Retinal pigment epithelial cell (primary cell): ENCODE measurements at regions not wholly inside any gene's neighbourhood (a gene's known extent, or its start where the extent isn't known, plus 50 kb on each side); places are given as distances from the start of the nearest gene placed in this dataset.

Experiments used
- DNase-seq: peaks from one replicate; pipeline ENCODE4 v3.0.0-alpha.2; 2010; ENCODE audit warnings: low read depth
- H3K4me3 ChIP-seq: 2 replicates; pipeline ENCODE4 v1.5.1; 2011; ENCODE audit warnings: mild to moderate bottlenecking, low read length, control low read depth, moderate library complexity
- TF ChIP-seq, protein P1 (sequence below): conservative IDR thresholded peaks from 2 replicates; pipeline ENCODE4 v1.5.1; 2011; ENCODE audit warnings: low read depth, low read length, control low read depth, inconsistent platforms

DNA sequence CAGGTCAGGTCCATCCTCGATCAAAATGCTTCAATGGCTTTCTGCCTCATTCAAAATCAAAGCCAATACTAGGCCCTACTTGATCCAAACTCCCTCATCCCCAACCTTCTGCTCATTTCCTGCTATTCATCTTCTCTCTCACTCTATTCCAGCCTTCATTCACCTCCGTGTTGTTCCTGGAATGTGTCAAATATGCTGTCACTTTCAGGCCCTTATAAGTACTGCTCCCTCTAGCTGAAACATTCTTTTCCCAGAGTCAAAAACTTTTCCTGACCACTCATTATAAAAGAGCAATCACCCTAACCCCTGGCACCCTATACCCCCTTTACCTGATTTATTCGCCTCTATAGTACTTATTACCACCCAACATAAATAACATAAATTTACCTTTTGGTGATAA lies 303.7 kb upstream of the PMFBP1 start:
- H3K4me3 ChIP-seq, result no peak overlapping the region
- DNase-seq, result no peak
- TF ChIP-seq, protein P1, sequence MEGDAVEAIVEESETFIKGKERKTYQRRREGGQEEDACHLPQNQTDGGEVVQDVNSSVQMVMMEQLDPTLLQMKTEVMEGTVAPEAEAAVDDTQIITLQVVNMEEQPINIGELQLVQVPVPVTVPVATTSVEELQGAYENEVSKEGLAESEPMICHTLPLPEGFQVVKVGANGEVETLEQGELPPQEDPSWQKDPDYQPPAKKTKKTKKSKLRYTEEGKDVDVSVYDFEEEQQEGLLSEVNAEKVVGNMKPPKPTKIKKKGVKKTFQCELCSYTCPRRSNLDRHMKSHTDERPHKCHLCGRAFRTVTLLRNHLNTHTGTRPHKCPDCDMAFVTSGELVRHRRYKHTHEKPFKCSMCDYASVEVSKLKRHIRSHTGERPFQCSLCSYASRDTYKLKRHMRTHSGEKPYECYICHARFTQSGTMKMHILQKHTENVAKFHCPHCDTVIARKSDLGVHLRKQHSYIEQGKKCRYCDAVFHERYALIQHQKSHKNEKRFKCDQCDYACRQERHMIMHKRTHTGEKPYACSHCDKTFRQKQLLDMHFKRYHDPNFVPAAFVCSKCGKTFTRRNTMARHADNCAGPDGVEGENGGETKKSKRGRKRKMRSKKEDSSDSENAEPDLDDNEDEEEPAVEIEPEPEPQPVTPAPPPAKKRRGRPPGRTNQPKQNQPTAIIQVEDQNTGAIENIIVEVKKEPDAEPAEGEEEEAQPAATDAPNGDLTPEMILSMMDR, result no peak

DNA sequence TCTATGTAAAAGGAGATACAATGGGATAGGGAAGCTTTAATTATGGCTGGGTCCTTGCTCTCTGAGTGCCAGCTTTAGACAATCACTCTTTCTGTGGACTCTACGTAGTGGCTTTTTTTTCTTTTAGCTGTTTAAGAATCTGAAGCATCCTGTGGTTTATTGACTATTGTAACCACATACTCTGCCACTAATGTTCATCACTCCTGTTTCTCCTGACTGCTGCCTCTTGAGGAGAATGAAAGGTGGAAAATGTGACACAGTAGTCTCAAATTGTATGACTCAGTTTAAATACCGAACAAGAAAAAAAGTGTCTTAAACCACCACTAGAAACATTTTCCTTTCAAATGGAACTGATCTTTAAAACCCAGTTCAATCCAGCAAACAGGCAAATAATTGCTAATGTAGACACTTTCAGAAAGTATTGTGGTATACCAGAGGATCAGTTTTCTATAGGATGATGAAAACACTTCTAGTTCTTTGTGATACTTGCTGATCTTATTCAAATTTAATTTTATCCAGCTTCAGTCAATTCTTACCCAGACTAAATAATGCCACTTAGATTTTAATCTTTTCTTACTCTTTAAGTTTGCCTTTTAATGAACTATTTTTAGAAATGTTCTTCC lies 302.7 kb upstream of the PMFBP1 start:
- DNase-seq, result peak; percentile 73
- H3K4me3 ChIP-seq, result no peak overlapping the region
- TF ChIP-seq, protein P1, result no peak

DNA sequence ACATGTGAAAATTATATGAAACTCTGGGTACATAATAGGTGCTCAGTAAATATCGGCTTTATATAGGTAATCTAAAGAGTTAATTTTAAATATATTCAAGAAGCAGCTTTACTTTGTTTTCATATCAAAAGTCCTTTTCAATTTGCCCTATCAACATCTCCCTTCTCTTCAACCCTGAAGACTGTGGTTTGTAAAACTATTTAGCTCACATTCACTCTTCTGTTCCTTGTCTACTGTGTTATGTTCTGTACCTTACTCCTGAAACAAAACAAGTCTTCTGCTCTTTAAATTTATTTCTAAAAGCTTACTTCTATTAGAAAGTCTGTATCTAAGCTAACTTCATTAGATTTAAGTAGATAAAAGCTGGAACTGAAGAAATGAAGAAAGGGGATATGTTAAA lies 301.7 kb upstream of the PMFBP1 start:
- no peak overlapping the region for H3K4me3 ChIP-seq
- no peak for DNase-seq
- TF ChIP-seq, protein P1, result no peak

DNA sequence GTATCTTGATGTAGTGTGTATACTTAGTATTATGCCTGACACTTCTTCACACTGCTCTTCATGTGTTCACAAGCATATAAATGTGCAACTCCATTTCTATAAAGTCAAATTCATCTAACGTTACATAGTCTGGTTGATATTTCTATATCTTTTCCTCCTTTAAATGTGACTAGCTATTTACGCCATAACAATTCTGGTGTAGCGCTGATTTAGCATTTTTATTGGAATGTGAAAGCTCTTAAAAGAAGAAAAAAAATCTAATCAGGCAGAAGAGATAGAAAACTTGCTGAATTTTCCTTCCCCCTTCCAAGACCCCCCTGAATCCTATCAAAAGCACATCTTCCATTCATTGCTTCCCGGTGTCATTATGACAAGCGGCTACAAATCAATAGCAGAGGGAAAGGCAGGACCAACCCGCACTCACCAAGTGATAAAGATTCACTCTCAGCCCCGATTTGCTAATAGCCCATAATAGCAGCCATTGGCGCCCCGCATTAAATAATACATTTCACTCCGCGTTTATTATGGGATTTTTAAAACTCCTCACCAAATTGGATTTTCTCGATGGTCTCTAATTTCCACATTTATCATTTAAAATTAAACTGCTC lies 299.5 kb upstream of the PMFBP1 start:
- no peak for DNase-seq
- TF ChIP-seq, protein P1, result no peak
- H3K4me3 ChIP-seq, result no peak overlapping the region

DNA sequence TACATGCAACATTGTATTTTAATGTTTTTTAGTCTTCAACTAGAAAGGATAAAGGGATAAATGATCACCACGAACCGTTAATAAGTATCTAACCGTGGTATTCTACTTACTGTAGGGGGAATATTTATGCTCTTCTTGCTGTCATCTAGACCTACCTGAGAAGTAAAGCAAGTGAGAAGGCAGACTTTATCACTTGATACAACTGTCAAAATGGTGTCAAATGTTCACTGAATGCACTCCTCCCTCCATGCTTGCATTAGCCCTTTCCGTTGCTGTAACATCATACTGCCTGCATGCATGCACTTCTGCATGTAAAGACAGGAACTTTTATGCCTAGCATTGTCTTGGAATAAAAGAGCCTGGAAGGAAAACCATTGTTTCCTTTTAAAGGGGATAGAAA lies 298.6 kb upstream of the PMFBP1 start:
- TF ChIP-seq, protein P1, result no peak
- no peak for DNase-seq
- H3K4me3 ChIP-seq, result no peak overlapping the region

DNA sequence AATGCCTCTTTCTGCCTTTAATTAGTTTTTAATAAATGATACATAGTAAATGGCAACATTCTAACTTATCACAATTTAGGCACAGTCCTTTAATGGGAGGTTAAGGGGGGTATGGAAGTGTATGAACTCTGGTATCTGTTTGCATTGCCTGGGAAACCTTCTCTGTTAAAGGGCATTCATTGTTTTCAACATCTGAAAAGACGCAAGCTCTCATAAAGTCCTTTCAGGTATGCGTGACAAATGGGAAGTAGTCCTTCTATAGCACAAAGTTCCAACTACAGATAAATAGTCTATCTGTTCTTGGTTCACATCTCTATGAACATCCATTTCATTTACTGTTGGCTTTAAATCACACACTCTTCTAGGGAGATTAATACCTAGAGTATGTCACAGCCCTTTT lies 298.0 kb upstream of the PMFBP1 start:
- H3K4me3 ChIP-seq, result no peak overlapping the region
- no peak for DNase-seq
- TF ChIP-seq, protein P1, result no peak

DNA sequence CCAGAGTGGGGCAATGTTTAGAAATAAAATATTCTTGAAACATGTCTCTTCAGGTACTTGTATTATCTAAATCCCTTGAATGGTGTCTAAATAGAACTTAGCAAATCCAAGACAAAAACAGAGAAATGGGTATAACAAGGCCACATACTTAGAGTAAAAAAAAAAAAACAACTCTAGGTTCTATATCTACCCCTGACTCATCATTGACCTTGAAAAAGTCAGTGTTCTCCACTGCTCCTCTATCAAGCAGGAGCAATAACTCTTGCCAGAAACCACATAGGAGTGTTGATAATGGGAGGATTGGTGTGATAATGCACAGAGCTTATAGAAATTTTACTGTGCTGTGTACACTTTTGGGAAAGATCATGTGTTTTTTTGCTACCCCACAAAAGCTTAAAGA lies 296.6 kb upstream of the PMFBP1 start:
- H3K4me3 ChIP-seq, result no peak overlapping the region
- no peak for DNase-seq
- TF ChIP-seq, protein P1, result no peak
